PC-9 (cell line): ENCODE measurements at regions not wholly inside any gene's neighbourhood (a gene's known extent, or its start where the extent isn't known, plus 50 kb on each side); places are given as distances from the start of the nearest gene placed in this dataset.

ENCODE experiments used
- BruUV-seq: library from RNA; stranded (reverse); fragments of 400-500 nt; replicated peaks from 2 replicates; lab custom pipeline; 2021; lab: Mats Ljungman, UMichigan
- CTCF ChIA-PET: fragments of 300-600 bp; sonication (Branson Sonifier 250); formaldehyde crosslinking; loops from one replicate; lab custom pipeline; 2022; ENCODE audit warnings: antibody characterized with exemption; lab: Charles Lee
- POLR2A ChIA-PET: fragments of 300-600 bp; sonication (Branson Sonifier 250); formaldehyde crosslinking; loops from one replicate; lab custom pipeline; 2022; ENCODE audit warnings: antibody characterized with exemption; ENCODE audit not compliant: unreplicated experiment; lab: Charles Lee
- DNase-seq, 2 experiments: peaks; one replicate each; pipeline versions ENCODE4 v3.0.0 to v3.0.0-alpha.2; 2015 to 2022; ENCODE audit warnings: mixed read lengths in 1 of 2
- H2AFZ ChIP-seq: fragments of 200-600 bp; sonication (generic); 2 replicates; pipeline ENCODE4 v1.8.1; 2017; ENCODE audit warnings: antibody characterized with exemption
- H3F3A ChIP-seq: fragments of 200-600 bp; sonication (generic); 2 replicates; pipeline ENCODE4 v1.8.1; 2017; ENCODE audit warnings: antibody characterized with exemption, mild to moderate bottlenecking, low read depth; ENCODE audit not compliant: insufficient read depth
- H3K27ac ChIP-seq: fragments of 200-600 bp; sonication (generic); 2 replicates; pipeline ENCODE4 v1.6.1; 2016; ENCODE audit warnings: mixed run types
- H3K27me3 ChIP-seq: fragments of 200-600 bp; sonication (generic); 2 replicates; pipeline ENCODE4 v1.6.1; 2016; ENCODE audit warnings: low read depth, mixed run types; ENCODE audit not compliant: insufficient read depth
- H3K36me3 ChIP-seq: fragments of 200-600 bp; sonication (generic); 2 replicates; pipeline ENCODE4 v1.6.1; 2016; ENCODE audit warnings: low read depth, mixed run types
- H3K4me1 ChIP-seq: fragments of 200-600 bp; sonication (generic); replicated peaks from 2 replicates; pipeline ENCODE4 v1.6.1; 2016; ENCODE audit warnings: mixed run types; ENCODE audit not compliant: insufficient read depth
- H3K4me2 ChIP-seq: fragments of 200-600 bp; sonication (generic); 2 replicates; pipeline ENCODE4 v1.6.1; 2017; ENCODE audit warnings: mixed run types
- H3K4me3 ChIP-seq: fragments of 200-600 bp; sonication (generic); 2 replicates; pipeline ENCODE4 v1.6.1; 2016; ENCODE audit warnings: mixed run types
- H3K79me2 ChIP-seq: fragments of 200-600 bp; sonication (generic); 2 replicates; pipeline ENCODE4 v1.6.1; 2017; ENCODE audit warnings: low read depth, mixed run types
- H3K9me2 ChIP-seq: fragments of 200-600 bp; sonication (generic); 2 replicates; pipeline ENCODE4 v1.8.1; 2017; ENCODE audit warnings: mild to moderate bottlenecking; ENCODE audit not compliant: insufficient read depth
- H3K9me3 ChIP-seq: fragments of 200-600 bp; sonication (generic); 2 replicates; pipeline ENCODE4 v1.8.1; 2016; ENCODE audit warnings: low read depth; ENCODE audit not compliant: insufficient read depth
- H4K20me1 ChIP-seq: fragments of 200-600 bp; sonication (generic); 2 replicates; pipeline ENCODE4 v1.8.1; 2017; ENCODE audit not compliant: insufficient read depth
- CTCF ChIP-seq: fragments of 200-600 bp; sonication (generic); conservative IDR thresholded peaks from 2 replicates; pipeline ENCODE4 v1.6.1; 2017; ENCODE audit warnings: mixed run types, antibody characterized with exemption, mild to moderate bottlenecking, moderate library complexity
- EZH2 ChIP-seq: fragments of 200-600 bp; sonication (generic); IDR thresholded peaks from 2 replicates; pipeline ENCODE4 v1.8.0; 2017; ENCODE audit warnings: antibody characterized with exemption, low read depth
- intact Hi-C: fragments of 100-400 bp; cut with micrococcal nuclease; formaldehyde crosslinking; loops from one replicate; pipeline ENCODE4 v1.10.0; 2022; ENCODE audit not compliant: unreplicated experiment

- Histone ChIP-seq H3K4me3 (no peak overlapping the region), H3K4me2 (no peak overlapping the region), H3F3A (no peaks in the 10 kb centered on the region), H3K27ac (no peak overlapping the region), H3K9me2 (no peaks in the 10 kb centered on the region), H3K27me3 (no peaks in the 10 kb centered on the region), H3K4me1 (peaks cover 8% of the 10 kb centered on the region; the same call in 1 of the 2 replicates), H2AFZ (no peak overlapping the region), H3K36me3 (no peaks in the 10 kb centered on the region), H3K9me3 (no peaks in the 10 kb centered on the region; the same call in 1 of the 2 replicates), H4K20me1 (no peaks in the 10 kb centered on the region), H3K79me2 (no peaks in the 10 kb centered on the region)
- BruUV-seq = no TSS peak
- ChIA-PET CTCF (interaction anchor here (0.6 kb wide), 1 partner anchor 216 kb away, joined by 3 read pairs; no protein-coding TSS in a partner anchor), POLR2A (no interaction called here)
- TF ChIP-seq EZH2 (no peak), CTCF (no peak)
- intact Hi-C loops = no loop called here
- no peak for DNase-seq
These were observed 185.8 kb downstream of the FBXO15 start for GRCh38 chr18:73961804-73962203.

DNA sequence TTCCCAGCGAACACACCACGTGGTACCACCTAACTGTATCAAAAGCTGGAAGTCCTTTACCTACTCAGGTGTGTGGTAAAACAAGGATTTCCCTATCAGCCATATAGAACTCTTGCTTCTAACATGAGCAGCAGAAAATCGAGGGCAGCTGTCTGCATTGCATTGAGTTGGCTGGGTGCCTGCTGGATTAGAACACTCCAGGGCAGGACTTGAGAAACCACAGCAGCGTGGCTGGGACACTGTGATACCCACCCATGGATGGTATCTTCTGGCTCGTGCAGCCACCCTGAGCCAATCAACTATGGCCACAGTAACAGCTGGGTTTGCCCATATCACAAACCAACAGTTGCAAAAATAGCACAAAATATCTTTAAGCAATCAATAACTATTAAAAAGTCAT lies 188.3 kb downstream of the FBXO15 start:
- Histone ChIP-seq H2AFZ (no peak overlapping the region), H3K27me3 (no peaks in the 10 kb centered on the region), H3K4me3 (no peak overlapping the region), H3F3A (no peaks in the 10 kb centered on the region), H3K36me3 (no peaks in the 10 kb centered on the region), H3K79me2 (no peaks in the 10 kb centered on the region), H4K20me1 (no peaks in the 10 kb centered on the region), H3K27ac (no peak overlapping the region), H3K9me3 (no peaks in the 10 kb centered on the region; the same call in 1 of the 2 replicates), H3K4me1 (peaks cover 8% of the 10 kb centered on the region; the same call in 1 of the 2 replicates), H3K4me2 (no peak overlapping the region), H3K9me2 (no peaks in the 10 kb centered on the region)
- intact Hi-C loops = no loop called here
- BruUV-seq = no TSS peak
- ChIA-PET CTCF (no interaction called here), POLR2A (no interaction called here)
- DNase-seq = no peak
- TF ChIP-seq EZH2 (no peak), CTCF (no peak)

GRCh38 chr18:73954268-73954667 lies 193.4 kb downstream of the FBXO15 start:
- POLR2A ChIA-PET = no interaction called here

More at GRCh38 chr18:73954268-73954667, 193.4 kb downstream of the FBXO15 start:
- Histone ChIP-seq H3K9me2 (no peaks in the 10 kb centered on the region), H3K4me2 (no peak overlapping the region), H3K9me3 (no peaks in the 10 kb centered on the region), H3K4me3 (no peak overlapping the region), H3K4me1 (peaks cover 7% of the 10 kb centered on the region; the same call in 1 of the 2 replicates), H3F3A (no peaks in the 10 kb centered on the region), H3K79me2 (no peaks in the 10 kb centered on the region), H2AFZ (no peak overlapping the region), H4K20me1 (no peaks in the 10 kb centered on the region), H3K27ac (no peak overlapping the region), H3K36me3 (no peaks in the 10 kb centered on the region), H3K27me3 (no peaks in the 10 kb centered on the region)
- DNase-seq = no peak
- intact Hi-C loops = no loop called here
- CTCF ChIA-PET = no interaction called here
- BruUV-seq = no TSS peak
- TF ChIP-seq CTCF (no peak), EZH2 (no peak)
